HCT116 (cell line): ENCODE measurements at regions not wholly inside any gene's neighbourhood (a gene's known extent, or its start where the extent isn't known, plus 50 kb on each side); places are given as distances from the start of the nearest gene placed in this dataset.

Source experiments
- ATAC-seq: fragments of 200-7000 bp; cut with Tn5 transposase; 2 replicates; pipeline ENCODE4 v1.9.1; 2020; ENCODE audit warnings: mild to moderate bottlenecking, moderate library complexity
- BruUV-seq: library from RNA; stranded (reverse); fragments of 400-500 nt; replicated peaks from 2 replicates; lab custom pipeline; 2021; lab: Mats Ljungman, UMichigan
- CTCF ChIA-PET: fragments of 300-600 bp; sonication (Branson Sonifier 250); formaldehyde crosslinking; loops from one replicate; lab custom pipeline; 2021; ENCODE audit warnings: antibody characterized with exemption; lab: Charles Lee
- POLR2A ChIA-PET: fragments of 300-600, 350-600 bp; sonication (Branson Sonifier 250); formaldehyde crosslinking; loops from one replicate; lab custom pipeline; 2021; ENCODE audit warnings: antibody characterized with exemption; lab: Charles Lee
- RAD21 ChIA-PET, 2 experiments: fragments of 300-600 bp; sonication (Branson Sonifier 250); formaldehyde crosslinking; loops; one replicate each; lab custom pipeline; 2023; ENCODE audit warnings: low total read pairs in 2 of 2; ENCODE audit not compliant: uncharacterized antibody in 2 of 2, unreplicated experiment in 2 of 2, low non-redundant PET in 1 of 2; lab: Charles Lee
- DNase-seq: peaks from one replicate; pipeline ENCODE4 v3.0.0-alpha.2; 2010; ENCODE audit warnings: low read depth, low spot score
- H2AFZ ChIP-seq: fragments of 200-600 bp; shearing (Covaris generic), sonication (generic); 2 replicates; pipeline ENCODE4 v1.6.1; 2017; ENCODE audit warnings: low read depth, mixed run types, mixed read lengths, antibody characterized with exemption, low read length; ENCODE audit not compliant: poor library complexity, severe bottlenecking
- H3K27ac ChIP-seq: 2 replicates; pipeline ENCODE4 v1.5.1; 2012; ENCODE audit warnings: low read depth, low read length
- H3K27me3 ChIP-seq: fragments of 200-600 bp; sonication (generic); 2 replicates; pipeline ENCODE4 v1.6.1; 2016; ENCODE audit warnings: mixed run types, low read length, mixed read lengths; ENCODE audit not compliant: insufficient read depth
- H3K36me3 ChIP-seq, 2 experiments: fragments of 200-500 bp in 1 of 2; fragments of 200-600 bp in 1 of 2; sonication (Bioruptor generic) in 1 of 2; sonication (generic) in 1 of 2; 2 replicates each; pipeline versions ENCODE4 v1.5.1 to v1.6.1; 2014 to 2016; ENCODE audit warnings: low read length in 2 of 2, inconsistent platforms in 1 of 2, mixed read lengths in 1 of 2, mixed run types in 1 of 2; ENCODE audit not compliant: insufficient read depth in 2 of 2, control insufficient read depth in 1 of 2
- H3K4me1 ChIP-seq, 2 experiments: fragments of 200-600 bp in 1 of 2; sonication (generic) in 1 of 2; 2 replicates each; pipeline versions ENCODE4 v1.5.1 to v1.6.1; 2012 to 2017; ENCODE audit warnings: low read length in 2 of 2, inconsistent platforms in 1 of 2, mild to moderate bottlenecking in 1 of 2, mixed read lengths in 1 of 2, mixed run types in 1 of 2, moderate library complexity in 1 of 2; ENCODE audit not compliant: insufficient read depth in 2 of 2, control insufficient read depth in 1 of 2
- H3K4me2 ChIP-seq: fragments of 200-600 bp; sonication (generic); 2 replicates; pipeline ENCODE4 v1.6.1; 2017; ENCODE audit warnings: mixed run types, low read length, mixed read lengths
- H3K4me3 ChIP-seq, 2 experiments: fragments of 200-600 bp in 1 of 2; sonication (generic) in 1 of 2; replicated peaks in 1 of 2; 2 replicates each; pipeline ENCODE4 v1.5.1; 2011 to 2016; ENCODE audit warnings: low read length in 2 of 2, control low read depth in 1 of 2, low read depth in 1 of 2, mild to moderate bottlenecking in 1 of 2, mixed read lengths in 1 of 2, mixed run types in 1 of 2
- H3K79me2 ChIP-seq: fragments of 200-600 bp; sonication (generic); 2 replicates; pipeline ENCODE4 v1.6.1; 2017; ENCODE audit warnings: mild to moderate bottlenecking, mixed run types, low read length, moderate library complexity, mixed read lengths; ENCODE audit not compliant: insufficient read depth
- H3K9ac ChIP-seq: fragments of 200-600 bp; sonication (generic); 2 replicates; pipeline ENCODE4 v1.6.1; 2016; ENCODE audit warnings: low read length, mixed read lengths
- H3K9me2 ChIP-seq: fragments of 200-600 bp; sonication (generic), shearing (Covaris generic); 2 replicates; pipeline ENCODE4 v1.6.1; 2017; ENCODE audit warnings: mixed run types, mild to moderate bottlenecking, moderate library complexity; ENCODE audit not compliant: insufficient read depth
- H3K9me3 ChIP-seq, 2 experiments: fragments of 200-500 bp in 1 of 2; fragments of 200-600 bp in 1 of 2; sonication (Bioruptor generic) in 1 of 2; sonication (generic) in 1 of 2; 2 replicates each; pipeline ENCODE4 v1.6.1; 2014 to 2017; ENCODE audit warnings: low read length in 2 of 2, mixed read lengths in 2 of 2, inconsistent platforms in 1 of 2, low read depth in 1 of 2, mild to moderate bottlenecking in 1 of 2, mixed run types in 1 of 2, moderate library complexity in 1 of 2; ENCODE audit not compliant: control insufficient read depth in 1 of 2, insufficient read depth in 1 of 2
- H4K20me1 ChIP-seq: fragments of 200-600 bp; sonication (generic), shearing (Covaris generic); 2 replicates; pipeline ENCODE4 v1.6.1; 2017; ENCODE audit warnings: mixed run types, mild to moderate bottlenecking, moderate library complexity; ENCODE audit not compliant: insufficient read depth
- CEBPB ChIP-seq: IDR thresholded peaks from 2 replicates; pipeline ENCODE4 v1.6.1; 2012; ENCODE audit warnings: low read depth
- EGR1 ChIP-seq: IDR thresholded peaks from 2 replicates; pipeline ENCODE4 v1.6.1; 2012; ENCODE audit warnings: low read depth
- FOSL1 ChIP-seq: IDR thresholded peaks from 2 replicates; pipeline ENCODE4 v1.6.1; 2012; ENCODE audit warnings: low read depth
- JUND ChIP-seq: IDR thresholded peaks from 2 replicates; pipeline ENCODE4 v1.6.1; 2012
- POLR2A ChIP-seq: IDR thresholded peaks from 2 replicates; pipeline ENCODE4 v1.7.0; 2011; ENCODE audit warnings: borderline replicate concordance; ENCODE audit not compliant: insufficient read depth, insufficient read length; ENCODE audit errors: extremely low read depth
- RAD21 ChIP-seq: IDR thresholded peaks from 2 replicates; pipeline ENCODE4 v1.6.1; 2012; ENCODE audit warnings: low read depth, mild to moderate bottlenecking
- SIN3A ChIP-seq: IDR thresholded peaks from 2 replicates; pipeline ENCODE4 v1.6.1; 2012; ENCODE audit warnings: low read depth
- SP1 ChIP-seq: IDR thresholded peaks from 2 replicates; pipeline ENCODE4 v1.6.1; 2012; ENCODE audit warnings: low read depth
- TCF7L2 ChIP-seq: IDR thresholded peaks from 2 replicates; pipeline ENCODE4 v1.7.0; 2011; ENCODE audit warnings: borderline replicate concordance, inconsistent platforms; ENCODE audit not compliant: insufficient read depth, insufficient read length; ENCODE audit errors: extremely low read depth
- YY1 ChIP-seq: IDR thresholded peaks from 2 replicates; pipeline ENCODE4 v1.6.1; 2011; ENCODE audit warnings: low read length, low read depth, moderate library complexity, mild to moderate bottlenecking; ENCODE audit not compliant: insufficient replicate concordance; ENCODE audit errors: extremely low read depth
- ZFX ChIP-seq: fragments of 450-650 bp; IDR thresholded peaks from 2 replicates; pipeline ENCODE4 v1.6.1; 2017
- ZNF274 ChIP-seq: fragments of 200-500 bp; sonication (Bioruptor generic); IDR thresholded peaks from 2 replicates; pipeline ENCODE4 v1.6.1; 2014; ENCODE audit warnings: mild to moderate bottlenecking, low read depth, low read length, inconsistent platforms
- intact Hi-C: fragments of 100-400 bp; cut with micrococcal nuclease; formaldehyde crosslinking; loops from 2 replicates; pipeline ENCODE4 v1.10.0; 2022
- TF ChIP-seq, protein P1 (sequence below): IDR thresholded peaks from 2 replicates; pipeline ENCODE4 v1.6.1; 2012
- TF ChIP-seq, protein P2 (sequence below): IDR thresholded peaks from 2 replicates; pipeline ENCODE4 v1.6.1; 2012

DNA sequence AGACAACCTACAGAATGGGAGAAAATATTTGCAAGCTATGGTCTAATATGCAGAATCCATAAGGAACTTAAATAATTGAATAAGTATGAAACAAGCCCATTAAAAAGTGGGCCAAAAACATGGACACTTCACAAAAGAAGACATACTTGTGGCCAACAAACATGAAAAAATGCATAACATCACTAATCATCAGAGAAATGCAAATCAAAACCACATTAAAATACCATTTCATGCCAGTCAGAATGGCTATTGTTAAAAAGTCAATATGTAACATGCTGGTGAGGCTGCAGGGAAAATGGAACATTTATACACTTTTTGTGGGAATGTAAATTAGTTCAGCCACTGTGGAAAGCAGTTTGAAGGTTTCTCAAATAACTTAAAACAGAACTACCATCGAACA, 945.4 kb upstream of the FLRT2 start (continued):
- no peak for TF ChIP-seq EGR1
- no peak for TF ChIP-seq TCF7L2
- TF ChIP-seq CEBPB: no peak
- TF ChIP-seq, protein P1, sequence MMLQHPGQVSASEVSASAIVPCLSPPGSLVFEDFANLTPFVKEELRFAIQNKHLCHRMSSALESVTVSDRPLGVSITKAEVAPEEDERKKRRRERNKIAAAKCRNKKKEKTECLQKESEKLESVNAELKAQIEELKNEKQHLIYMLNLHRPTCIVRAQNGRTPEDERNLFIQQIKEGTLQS: no peak
- TF ChIP-seq YY1: no peak
- no peak for TF ChIP-seq ZFX
- TF ChIP-seq, protein P2, sequence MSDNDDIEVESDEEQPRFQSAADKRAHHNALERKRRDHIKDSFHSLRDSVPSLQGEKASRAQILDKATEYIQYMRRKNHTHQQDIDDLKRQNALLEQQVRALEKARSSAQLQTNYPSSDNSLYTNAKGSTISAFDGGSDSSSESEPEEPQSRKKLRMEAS: no peak
- no peak for TF ChIP-seq POLR2A
- TF ChIP-seq ZNF274: no peak
- no peak for TF ChIP-seq SIN3A
- no peak for TF ChIP-seq JUND
- TF ChIP-seq SP1: no peak

DNA sequence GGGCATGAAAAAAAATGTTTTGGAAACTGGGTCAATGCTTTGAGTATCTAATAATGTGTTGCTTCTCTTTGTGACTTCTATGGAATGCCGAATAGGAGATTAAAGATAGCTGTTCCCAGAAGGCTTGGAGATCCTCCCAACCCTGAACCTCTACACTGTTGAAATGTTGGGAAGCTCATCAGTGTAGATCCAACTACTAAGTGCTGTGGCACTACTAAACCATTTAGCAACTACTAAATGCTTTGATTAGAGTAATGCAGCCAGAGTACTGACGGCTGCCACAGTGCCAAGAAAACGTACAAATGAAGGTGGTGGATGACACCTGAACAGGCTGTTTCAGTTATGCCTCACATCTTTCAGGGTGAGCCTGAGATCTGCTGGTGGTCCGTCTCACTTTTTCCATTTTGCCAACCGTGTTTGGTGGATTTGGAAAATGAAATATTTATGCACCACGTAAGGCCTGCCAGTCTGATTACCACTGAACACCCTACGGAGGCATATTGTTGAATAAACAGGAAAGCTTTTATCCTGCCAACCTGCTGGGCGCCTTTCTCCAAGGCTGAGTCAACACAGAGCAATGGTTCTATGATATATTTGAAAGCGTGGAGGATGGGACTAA, 938.0 kb upstream of the FLRT2 start:
- no peak for DNase-seq
- no peaks in the 10 kb centered on the region for H3K9me2 ChIP-seq
- no peaks in the 10 kb centered on the region for H3K36me3 ChIP-seq
- no TSS peak for BruUV-seq
- no peak overlapping the region for H3K4me2 ChIP-seq
- no peak overlapping the region for H3K9ac ChIP-seq
- intact Hi-C loops: no loop called here
- no peak overlapping the region for H3K4me3 ChIP-seq
- no peak for TF ChIP-seq RAD21
- TF ChIP-seq FOSL1: no peak
- H3K27me3 ChIP-seq: no peaks in the 10 kb centered on the region
- ChIA-PET POLR2A (no interaction called here), CTCF (no interaction called here), RAD21 (no interaction called here)
- no peaks in the 10 kb centered on the region for H3K4me1 ChIP-seq
- H4K20me1 ChIP-seq: no peaks in the 10 kb centered on the region
- H3K27ac ChIP-seq: no peak overlapping the region
- H3K79me2 ChIP-seq: no peaks in the 10 kb centered on the region
- no peak overlapping the region for H2AFZ ChIP-seq
- ATAC-seq: no peak
- H3K9me3 ChIP-seq: peaks cover 3 to 18% of the 10 kb centered on the region in 2 experiments; a peak in 3 of 4 replicates
